Right lobe of liver (tissue), 4 donors: ENCODE measurements at regions not wholly inside any gene's neighbourhood (a gene's known extent, or its start where the extent isn't known, plus 50 kb on each side); places are given as distances from the start of the nearest gene placed in this dataset.

Experiments
- POLR2A ChIP-seq: fragments of 450-650 bp; IDR thresholded peaks from one replicate; pipeline ENCODE4 v1.6.1; 2017; ENCODE audit warnings: antibody characterized with exemption, mild to moderate bottlenecking
- TF ChIP-seq, protein P1 (sequence below), 4 donors: fragments of 200-600 bp in 3 of 4; fragments of 450-650 bp in 1 of 4; IDR thresholded peaks; one replicate each; pipeline versions ENCODE4 v1.5.1 to v1.8.0; 2016 to 2022; ENCODE audit warnings: antibody characterized with exemption in 4 of 4, mild to moderate bottlenecking in 2 of 4
- donor health status: DM: no; HTN: no; CAD: no.
- donor health status: DM: no; HTN: no; CAD: no.
- donor health status: DM: no; HTN: yes; CAD: no.

DNA sequence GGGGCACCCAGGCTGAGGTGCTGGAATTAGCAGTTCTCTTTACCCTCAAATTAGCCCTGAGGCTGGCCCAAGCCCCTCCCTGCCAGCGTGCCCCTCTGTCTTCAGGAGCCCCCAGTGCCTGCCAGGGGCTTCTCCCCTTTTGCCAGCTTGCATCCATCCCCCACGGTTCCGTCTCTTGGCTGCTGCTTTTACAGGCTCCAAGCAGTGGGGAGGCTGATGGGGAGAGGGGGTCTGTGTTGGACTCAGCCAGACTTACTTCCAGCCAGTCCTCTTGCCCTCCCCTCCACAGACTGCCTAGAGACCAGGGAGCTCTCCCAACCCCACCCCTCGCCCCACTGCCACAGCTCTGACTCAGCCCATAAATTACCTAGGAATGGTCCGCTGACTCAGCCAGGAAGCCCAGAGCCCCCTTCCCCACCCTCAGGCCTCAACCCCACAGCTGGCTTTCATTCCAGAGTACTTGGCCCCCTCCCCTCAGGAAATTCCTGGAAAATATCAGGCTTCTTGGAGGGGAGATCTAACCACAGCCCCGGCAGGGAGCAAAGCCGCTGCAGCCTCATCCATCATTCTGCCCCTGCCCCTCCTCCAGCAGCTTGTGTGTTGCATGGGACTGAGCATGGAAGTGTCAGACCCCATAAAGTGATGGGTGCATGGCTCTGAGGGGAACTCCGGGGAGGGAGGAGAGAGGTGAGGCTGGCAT, 184.6 kb downstream of the ZFP36L2 start:
- TF ChIP-seq, protein P1, sequence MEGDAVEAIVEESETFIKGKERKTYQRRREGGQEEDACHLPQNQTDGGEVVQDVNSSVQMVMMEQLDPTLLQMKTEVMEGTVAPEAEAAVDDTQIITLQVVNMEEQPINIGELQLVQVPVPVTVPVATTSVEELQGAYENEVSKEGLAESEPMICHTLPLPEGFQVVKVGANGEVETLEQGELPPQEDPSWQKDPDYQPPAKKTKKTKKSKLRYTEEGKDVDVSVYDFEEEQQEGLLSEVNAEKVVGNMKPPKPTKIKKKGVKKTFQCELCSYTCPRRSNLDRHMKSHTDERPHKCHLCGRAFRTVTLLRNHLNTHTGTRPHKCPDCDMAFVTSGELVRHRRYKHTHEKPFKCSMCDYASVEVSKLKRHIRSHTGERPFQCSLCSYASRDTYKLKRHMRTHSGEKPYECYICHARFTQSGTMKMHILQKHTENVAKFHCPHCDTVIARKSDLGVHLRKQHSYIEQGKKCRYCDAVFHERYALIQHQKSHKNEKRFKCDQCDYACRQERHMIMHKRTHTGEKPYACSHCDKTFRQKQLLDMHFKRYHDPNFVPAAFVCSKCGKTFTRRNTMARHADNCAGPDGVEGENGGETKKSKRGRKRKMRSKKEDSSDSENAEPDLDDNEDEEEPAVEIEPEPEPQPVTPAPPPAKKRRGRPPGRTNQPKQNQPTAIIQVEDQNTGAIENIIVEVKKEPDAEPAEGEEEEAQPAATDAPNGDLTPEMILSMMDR (IDR thresholded peaks at IDR 0.05), result no peak
- TF ChIP-seq POLR2A, result no peak
